ENCODE measurements at regions not wholly inside any gene's neighbourhood (a gene's known extent, or its start where the extent isn't known, plus 50 kb on each side); places are given as distances from the start of the nearest gene placed in this dataset.

GRCh38 chr9:26735160-26735559 is 157.4 kb downstream of the CAAP1 start:
- no peak for DNase-seq

- DNase-seq = no peak
Observed at GRCh38 chr9:26729187-26729586, 163.4 kb downstream of the CAAP1 start.

- no peak for DNase-seq
Observed at GRCh38 chr9:26727471-26727870, 165.1 kb downstream of the CAAP1 start.

GRCh38 chr9:26725573-26725972 is 167.0 kb downstream of the CAAP1 start:
- no peak for DNase-seq

- DNase-seq = peak; percentile 46
Observed at GRCh38 chr9:26723486-26723885, 169.1 kb downstream of the CAAP1 start.

GRCh38 chr9:26722755-26723154 is 169.8 kb downstream of the CAAP1 start:
- DNase-seq = no peak

- no peak for DNase-seq
Observed at GRCh38 chr9:26710008-26710407, 182.6 kb downstream of the CAAP1 start.

- no peak for DNase-seq
Observed at GRCh38 chr9:26706223-26706622, 186.4 kb downstream of the CAAP1 start.

- no peak for DNase-seq
Observed at GRCh38 chr9:26695298-26695622, 197.3 kb downstream of the CAAP1 start.

GRCh38 chr9:26694381-26695297 is 198.0 kb downstream of the CAAP1 start:
- DNase-seq = no peak

GRCh38 chr9:26689041-26689440 is 203.6 kb downstream of the CAAP1 start:
- DNase-seq = no peak

GRCh38 chr9:26687421-26687820 is 205.2 kb downstream of the CAAP1 start:
- DNase-seq = no peak

- no peak for DNase-seq
Observed at GRCh38 chr9:26685818-26686217, 206.8 kb downstream of the CAAP1 start.

- DNase-seq = no peak
Observed at GRCh38 chr9:26684029-26684428, 208.6 kb downstream of the CAAP1 start.

GRCh38 chr9:26682796-26683496 is 209.7 kb downstream of the CAAP1 start:
- no peak for DNase-seq

- no peak for DNase-seq
Observed at GRCh38 chr9:26682041-26682440, 210.6 kb downstream of the CAAP1 start.

GRCh38 chr9:26677965-26678706 is 214.5 kb downstream of the CAAP1 start:
- DNase-seq = no peak

GRCh38 chr9:26675035-26675434 is 217.6 kb downstream of the CAAP1 start:
- no peak for DNase-seq

GRCh38 chr9:26673261-26673660 is 219.3 kb downstream of the CAAP1 start:
- no peak for DNase-seq

- no peak for DNase-seq
Observed at GRCh38 chr9:26669701-26670670, 222.6 kb downstream of the CAAP1 start.

GRCh38 chr9:26667882-26668281 is 224.7 kb downstream of the CAAP1 start:
- DNase-seq = no peak

- no peak for DNase-seq
Observed at GRCh38 chr9:26665666-26666065, 226.9 kb downstream of the CAAP1 start.

All from RPMI8226 (cell line).